Amniotic stem cell (primary cell): ENCODE measurements at regions not wholly inside any gene's neighbourhood (a gene's known extent, or its start where the extent isn't known, plus 50 kb on each side); places are given as distances from the start of the nearest gene placed in this dataset.

Experiments used
- DNase-seq: peaks from one replicate; lab custom pipeline; 2025; lab: John Stamatoyannopoulos, UW

GRCh38 chr18:26700728-26701127, 152.4 kb upstream of the KCTD1 start:
- no peak for DNase-seq

DNA sequence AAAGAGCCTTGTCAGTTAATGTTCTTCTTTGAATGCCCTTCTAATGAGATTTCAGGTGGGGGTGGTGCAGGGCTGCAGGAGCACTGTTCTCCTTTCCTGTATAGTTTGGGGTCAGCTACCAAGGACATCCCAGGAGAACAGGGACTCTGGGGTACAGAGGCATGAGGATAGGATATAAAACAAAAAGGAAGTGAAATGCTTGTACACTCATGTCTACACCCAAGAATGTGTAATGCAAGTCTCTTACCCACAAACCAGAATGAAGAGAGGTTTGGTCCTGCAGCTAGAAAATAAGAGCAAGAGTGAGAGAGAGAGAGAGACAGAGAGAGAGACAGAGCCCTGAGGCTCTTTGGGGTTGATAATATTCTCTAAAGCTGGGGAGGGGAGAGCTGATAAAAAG, 151.8 kb upstream of the KCTD1 start:
- DNase-seq, result no peak

DNA sequence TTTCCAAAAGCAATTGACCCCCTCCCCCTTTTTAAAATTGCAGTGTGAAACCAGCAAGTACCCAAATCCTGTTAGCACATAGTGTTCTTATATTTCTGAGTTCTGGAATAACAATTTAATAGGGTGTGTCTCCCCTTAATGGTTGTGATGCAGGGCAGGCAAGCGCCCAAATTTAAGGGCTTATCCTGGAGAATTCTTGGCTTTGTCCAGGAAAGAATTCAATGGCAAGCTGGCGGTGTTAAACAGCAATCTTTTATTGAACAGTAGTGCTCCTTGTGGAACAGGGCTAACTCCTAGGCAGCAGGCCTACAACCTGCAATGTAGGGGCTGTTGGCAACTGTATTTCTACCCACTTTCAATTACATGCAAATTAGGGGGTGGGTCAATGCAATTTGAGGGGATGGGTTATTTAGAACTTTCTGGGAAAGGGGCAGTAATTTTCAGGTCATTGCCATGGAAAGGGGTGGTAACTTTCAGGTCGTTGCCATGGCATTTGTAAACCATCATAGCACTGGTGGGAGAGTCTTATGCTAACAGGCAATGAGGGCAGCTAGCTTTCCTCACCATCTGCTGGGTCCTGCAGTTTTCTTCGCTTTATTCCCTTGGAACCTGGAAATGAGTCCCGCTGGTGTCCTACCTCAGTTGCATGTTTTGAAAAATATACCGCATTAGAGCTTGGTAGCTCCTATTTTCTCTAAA, 149.0 kb upstream of the KCTD1 start:
- DNase-seq, result no peak

GRCh38 chr18:26696786-26697185, 148.4 kb upstream of the KCTD1 start:
- no peak for DNase-seq

DNA sequence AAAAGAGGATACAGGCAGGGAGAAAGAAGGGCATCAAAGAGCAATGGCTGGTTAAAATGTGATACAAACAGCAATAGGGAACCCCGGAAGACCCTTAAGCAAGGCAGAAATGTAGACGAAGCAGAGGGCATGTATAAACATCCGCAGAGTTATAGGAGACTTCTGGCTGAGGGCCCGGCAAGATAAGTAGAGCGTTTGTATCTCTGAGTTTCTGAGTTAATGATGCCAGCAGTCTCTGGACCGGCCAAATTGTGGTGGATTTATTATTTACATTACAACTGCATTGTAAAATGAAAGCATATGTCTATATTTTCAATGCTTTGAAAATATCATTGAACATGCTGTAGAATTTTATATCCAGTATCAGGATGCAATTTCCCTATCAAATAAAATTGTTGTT, 148.0 kb upstream of the KCTD1 start:
- no peak for DNase-seq

GRCh38 chr18:26689226-26689879, 141.0 kb upstream of the KCTD1 start:
- DNase-seq, result no peak

- DNase-seq, result no peak
Measured at GRCh38 chr18:26686532-26686931, 138.2 kb upstream of the KCTD1 start.

GRCh38 chr18:26685438-26686157, 137.2 kb upstream of the KCTD1 start:
- DNase-seq, result no peak

DNA sequence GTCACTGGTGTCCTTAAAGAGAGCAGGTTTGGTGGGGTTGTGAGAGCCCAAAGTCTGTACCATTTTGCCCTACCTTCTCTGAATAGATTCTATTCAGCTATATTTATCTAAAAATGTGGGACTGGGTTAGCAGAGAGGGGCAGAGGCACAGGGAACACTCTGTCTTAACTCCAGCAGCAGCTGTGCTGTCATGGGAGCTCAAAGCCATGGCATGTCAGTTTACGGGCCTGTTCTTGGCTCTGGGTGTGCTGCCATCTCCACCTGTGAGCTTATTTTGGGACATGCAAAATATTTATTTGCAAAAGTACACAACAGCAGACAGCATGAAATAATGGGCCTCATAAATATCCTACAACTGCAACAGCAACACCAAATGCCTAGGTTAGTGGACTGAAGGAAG, 129.6 kb upstream of the KCTD1 start:
- no peak for DNase-seq

DNA sequence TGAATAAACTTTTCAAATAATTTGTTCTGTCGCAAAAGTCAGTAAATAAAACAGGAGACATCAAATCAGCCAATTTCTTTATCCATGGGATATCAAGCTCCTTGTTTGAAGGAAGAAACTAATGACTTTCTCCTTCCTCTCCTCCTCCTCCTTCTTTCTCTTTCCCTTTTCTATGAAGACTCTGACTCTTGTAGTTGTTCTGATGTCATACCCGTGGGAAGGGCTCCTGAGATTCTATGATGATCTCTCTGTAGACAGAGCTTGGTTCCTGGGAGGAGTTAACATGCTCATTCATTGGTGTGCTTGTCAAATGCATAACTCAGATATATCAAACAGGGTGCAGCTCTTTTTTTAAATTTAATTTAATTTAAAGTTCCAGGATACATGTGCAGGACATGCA, 118.7 kb upstream of the KCTD1 start:
- no peak for DNase-seq

- DNase-seq, result no peak
Measured at GRCh38 chr18:26662996-26663395, 114.6 kb upstream of the KCTD1 start.

- no peak for DNase-seq
Measured at GRCh38 chr18:26657631-26658581, 109.6 kb upstream of the KCTD1 start.

DNA sequence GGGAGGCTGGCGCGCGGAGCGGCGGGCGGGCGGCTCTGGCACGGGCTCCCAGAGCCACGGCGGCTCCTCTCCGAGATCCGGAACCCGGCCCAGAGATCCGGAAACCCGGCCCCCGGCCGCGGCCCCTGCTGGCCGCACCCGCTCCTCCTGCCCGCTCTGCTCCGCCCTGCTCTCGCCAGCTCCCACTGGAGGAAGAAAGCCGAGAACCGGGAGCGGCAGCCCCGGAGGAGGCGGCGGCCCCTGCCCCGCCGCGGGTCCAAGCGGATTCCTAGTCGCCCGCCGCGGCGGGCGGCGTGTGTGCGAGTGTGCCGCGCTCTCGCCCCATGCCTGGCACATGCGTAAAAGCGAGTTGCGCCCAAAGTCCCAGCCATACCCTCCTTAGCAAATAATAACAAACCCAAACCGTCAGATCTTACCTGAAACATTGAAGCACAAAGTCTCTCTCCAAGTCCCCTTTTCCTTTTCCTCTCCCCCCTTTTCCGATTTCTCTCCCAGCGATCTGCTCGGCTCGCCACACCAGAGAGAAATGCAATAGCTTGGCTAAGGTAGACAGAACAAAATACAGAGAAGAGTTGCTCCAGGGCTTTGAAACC, 108.7 kb upstream of the KCTD1 start:
- DNase-seq, result peak; percentile 17

- DNase-seq, result no peak
Measured at GRCh38 chr18:26656431-26656943, 108.1 kb upstream of the KCTD1 start.

DNA sequence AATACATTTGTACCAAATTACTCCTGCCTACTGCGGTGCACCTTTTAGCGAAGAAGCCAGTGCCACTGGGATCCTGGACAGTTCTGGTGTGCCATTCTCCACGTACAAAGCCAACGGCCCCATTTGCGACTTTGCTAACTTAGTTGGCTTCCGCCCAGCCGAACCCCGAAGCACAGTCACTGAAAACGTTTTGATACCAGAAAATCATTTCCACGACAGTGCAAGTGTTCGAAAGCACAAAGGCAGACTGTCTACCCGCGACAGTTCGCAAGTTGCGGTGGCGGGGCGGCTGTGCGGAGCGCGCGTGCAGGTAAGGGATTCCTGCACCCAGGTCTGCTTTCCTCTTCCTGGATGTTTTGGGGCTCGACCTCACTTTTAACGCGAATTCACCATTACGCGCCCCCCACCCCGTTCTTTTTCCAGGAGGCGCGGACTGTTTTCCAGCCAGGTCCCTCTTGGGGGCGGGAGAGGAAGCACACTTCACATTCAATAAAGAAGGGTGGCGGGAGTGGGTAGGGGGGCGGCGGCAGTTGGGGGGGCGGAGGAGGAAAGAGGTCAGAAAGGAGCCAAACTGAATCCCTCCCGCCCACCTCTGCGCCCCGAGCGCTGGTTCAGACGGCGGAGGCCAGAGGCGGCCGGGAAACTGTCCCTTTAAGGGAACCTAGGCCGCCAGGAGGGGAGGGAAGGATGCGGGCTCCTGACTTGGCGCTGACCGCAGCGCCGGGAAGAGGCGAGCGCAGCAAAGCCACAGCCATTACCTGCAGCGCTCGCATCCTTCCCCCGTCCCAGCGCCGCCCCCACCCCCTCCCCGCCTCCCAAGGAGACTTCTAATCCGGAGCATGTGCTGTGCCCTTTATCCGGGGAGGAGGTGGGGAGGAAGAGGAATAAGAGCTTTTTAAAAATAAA, 107.4 kb upstream of the KCTD1 start:
- DNase-seq, result no peak

- no peak for DNase-seq
Measured at GRCh38 chr18:26654616-26655524, 106.5 kb upstream of the KCTD1 start.

GRCh38 chr18:26653943-26654615, 105.7 kb upstream of the KCTD1 start:
- no peak for DNase-seq

- DNase-seq, result no peak
Measured at GRCh38 chr18:26652501-26652900, 104.1 kb upstream of the KCTD1 start.
